SK-N-SH treated with all-trans-retinoic acid at 6 μM for 48 hours (cell line): ENCODE measurements at regions not wholly inside any gene's neighbourhood (a gene's known extent, or its start where the extent isn't known, plus 50 kb on each side); places are given as distances from the start of the nearest gene placed in this dataset.

Source experiments
- ARNTL ChIP-seq: fragments of 450-650 bp; formaldehyde crosslinking; IDR thresholded peaks from 2 replicates; pipeline ENCODE4 v1.5.0; 2020; ENCODE audit warnings: low read depth, mild to moderate bottlenecking, moderate library complexity, borderline replicate concordance
- BACH2 ChIP-seq: fragments of 250-450 bp; sonication (Bioruptor Pico); IDR thresholded peaks from 2 replicates; pipeline ENCODE4 v1.9.0; 2021; ENCODE audit warnings: mild to moderate bottlenecking, borderline replicate concordance
- CSDC2 ChIP-seq: fragments of 250-450 bp; sonication (Bioruptor Pico); IDR thresholded peaks from 2 replicates; pipeline ENCODE4 v1.5.0; 2020; ENCODE audit warnings: mild to moderate bottlenecking, moderate library complexity
- ESRRG ChIP-seq: fragments of 250-450 bp; sonication (Bioruptor Pico); IDR thresholded peaks from 2 replicates; pipeline ENCODE4 v1.6.1; 2021; ENCODE audit warnings: mild to moderate bottlenecking
- GLIS3 ChIP-seq: fragments of 250-450 bp; sonication (Bioruptor Pico); IDR thresholded peaks from 2 replicates; pipeline ENCODE4 v1.5.0; 2020; ENCODE audit warnings: mild to moderate bottlenecking, moderate library complexity
- RARB ChIP-seq: fragments of 250-450 bp; sonication (Bioruptor Pico); IDR thresholded peaks from 2 replicates; pipeline ENCODE4 v1.8.0; 2021; ENCODE audit warnings: mild to moderate bottlenecking, moderate library complexity
- SNAI2 ChIP-seq: fragments of 250-450 bp; sonication (Bioruptor Pico); IDR thresholded peaks from 2 replicates; pipeline ENCODE4 v1.5.0; 2020; ENCODE audit warnings: mild to moderate bottlenecking, moderate library complexity
- TOX ChIP-seq: fragments of 250-450 bp; sonication (Bioruptor Pico); IDR thresholded peaks from 2 replicates; pipeline ENCODE4 v1.8.0; 2021; ENCODE audit warnings: mild to moderate bottlenecking, moderate library complexity, borderline replicate concordance
- ZFP3 ChIP-seq: fragments of 250-450 bp; sonication (Bioruptor Pico); IDR thresholded peaks from 2 replicates; pipeline ENCODE4 v1.5.0; 2020; ENCODE audit warnings: mild to moderate bottlenecking, moderate library complexity
- ZFP30 ChIP-seq: fragments of 450-650 bp; formaldehyde crosslinking; IDR thresholded peaks from 2 replicates; pipeline ENCODE4 v1.5.0; 2022; ENCODE audit warnings: mild to moderate bottlenecking, moderate library complexity
- ZNF8 ChIP-seq: fragments of 450-650 bp; formaldehyde crosslinking; IDR thresholded peaks from 2 replicates; pipeline ENCODE4 v1.5.0; 2020; ENCODE audit warnings: mild to moderate bottlenecking, moderate library complexity
- TF ChIP-seq, protein P1 (sequence below): fragments of 250-450 bp; sonication (Bioruptor Pico); IDR thresholded peaks from 2 replicates; pipeline ENCODE4 v1.5.1; 2021; ENCODE audit warnings: mild to moderate bottlenecking, moderate library complexity
- TF ChIP-seq, protein P2 (sequence below): fragments of 250-450 bp; sonication (Bioruptor Pico); IDR thresholded peaks from 2 replicates; pipeline ENCODE4 v1.8.0; 2021; ENCODE audit warnings: low read depth, mild to moderate bottlenecking, moderate library complexity, borderline replicate concordance
- TF ChIP-seq, protein P3 (sequence below): fragments of 250-450 bp; sonication (Bioruptor Pico); IDR thresholded peaks from 2 replicates; pipeline ENCODE4 v1.8.0; 2020; ENCODE audit warnings: mild to moderate bottlenecking, moderate library complexity, borderline replicate concordance

DNA sequence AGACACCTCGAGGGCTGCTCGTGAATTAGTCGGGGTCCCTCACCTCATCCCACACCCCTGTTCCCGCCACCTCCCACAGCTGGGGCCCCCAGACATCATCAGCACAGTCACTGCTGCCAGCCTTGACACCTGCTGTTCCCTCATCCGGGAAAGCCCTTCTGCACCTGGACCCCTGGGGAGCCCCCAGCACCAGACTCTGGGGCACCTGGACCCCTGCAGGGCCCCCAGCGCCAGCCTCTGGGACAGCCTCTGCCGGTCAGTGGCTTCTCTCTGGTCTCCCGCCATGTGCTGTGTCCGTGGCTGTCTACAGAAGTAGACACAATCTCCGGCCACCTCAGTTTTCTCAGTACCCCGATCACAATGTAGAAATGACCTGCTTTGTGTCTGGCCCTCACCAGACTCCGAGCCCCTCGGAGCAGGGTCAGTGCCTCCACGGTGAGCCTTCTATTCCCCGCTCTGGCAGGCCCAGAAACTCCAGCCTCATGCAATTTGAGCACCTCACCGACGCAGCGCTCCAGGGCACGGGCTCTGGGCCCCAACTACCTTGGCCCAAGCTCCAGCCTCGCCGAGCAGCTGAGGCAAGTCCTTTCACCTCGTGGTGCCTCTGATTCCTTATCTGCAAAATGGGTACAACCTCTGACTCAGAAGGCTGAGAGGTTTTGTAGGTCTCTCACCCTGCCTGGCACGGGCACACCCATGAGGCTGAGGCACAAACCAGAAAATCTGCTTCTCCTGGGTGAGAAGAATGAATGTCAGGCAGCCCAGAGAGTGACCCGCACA is 84.7 kb downstream of the RIPK4 start:
- TF ChIP-seq, protein P1, sequence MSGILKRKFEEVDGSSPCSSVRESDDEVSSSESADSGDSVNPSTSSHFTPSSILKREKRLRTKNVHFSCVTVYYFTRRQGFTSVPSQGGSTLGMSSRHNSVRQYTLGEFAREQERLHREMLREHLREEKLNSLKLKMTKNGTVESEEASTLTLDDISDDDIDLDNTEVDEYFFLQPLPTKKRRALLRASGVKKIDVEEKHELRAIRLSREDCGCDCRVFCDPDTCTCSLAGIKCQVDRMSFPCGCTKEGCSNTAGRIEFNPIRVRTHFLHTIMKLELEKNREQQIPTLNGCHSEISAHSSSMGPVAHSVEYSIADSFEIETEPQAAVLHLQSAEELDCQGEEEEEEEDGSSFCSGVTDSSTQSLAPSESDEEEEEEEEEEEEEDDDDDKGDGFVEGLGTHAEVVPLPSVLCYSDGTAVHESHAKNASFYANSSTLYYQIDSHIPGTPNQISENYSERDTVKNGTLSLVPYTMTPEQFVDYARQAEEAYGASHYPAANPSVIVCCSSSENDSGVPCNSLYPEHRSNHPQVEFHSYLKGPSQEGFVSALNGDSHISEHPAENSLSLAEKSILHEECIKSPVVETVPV (CRISPR knock-in tag), result no peak
- TF ChIP-seq, protein P2, sequence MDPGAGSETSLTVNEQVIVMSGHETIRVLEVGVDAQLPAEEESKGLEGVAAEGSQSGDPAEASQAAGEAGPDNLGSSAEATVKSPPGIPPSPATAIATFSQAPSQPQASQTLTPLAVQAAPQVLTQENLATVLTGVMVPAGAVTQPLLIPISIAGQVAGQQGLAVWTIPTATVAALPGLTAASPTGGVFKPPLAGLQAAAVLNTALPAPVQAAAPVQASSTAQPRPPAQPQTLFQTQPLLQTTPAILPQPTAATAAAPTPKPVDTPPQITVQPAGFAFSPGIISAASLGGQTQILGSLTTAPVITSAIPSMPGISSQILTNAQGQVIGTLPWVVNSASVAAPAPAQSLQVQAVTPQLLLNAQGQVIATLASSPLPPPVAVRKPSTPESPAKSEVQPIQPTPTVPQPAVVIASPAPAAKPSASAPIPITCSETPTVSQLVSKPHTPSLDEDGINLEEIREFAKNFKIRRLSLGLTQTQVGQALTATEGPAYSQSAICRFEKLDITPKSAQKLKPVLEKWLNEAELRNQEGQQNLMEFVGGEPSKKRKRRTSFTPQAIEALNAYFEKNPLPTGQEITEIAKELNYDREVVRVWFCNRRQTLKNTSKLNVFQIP (CRISPR knock-in tag), result no peak
- TF ChIP-seq TOX (no peak), SNAI2 (no peak), ZFP3 (CRISPR knock-in tag) (no peak), ZFP30 (no peak), RARB (CRISPR knock-in tag) (no peak), ZNF8 (no peak), CSDC2 (CRISPR knock-in tag) (no peak), BACH2 (no peak), GLIS3 (no peak), ARNTL (CRISPR knock-in tag) (no peak), ESRRG (no peak)
- TF ChIP-seq, protein P3, sequence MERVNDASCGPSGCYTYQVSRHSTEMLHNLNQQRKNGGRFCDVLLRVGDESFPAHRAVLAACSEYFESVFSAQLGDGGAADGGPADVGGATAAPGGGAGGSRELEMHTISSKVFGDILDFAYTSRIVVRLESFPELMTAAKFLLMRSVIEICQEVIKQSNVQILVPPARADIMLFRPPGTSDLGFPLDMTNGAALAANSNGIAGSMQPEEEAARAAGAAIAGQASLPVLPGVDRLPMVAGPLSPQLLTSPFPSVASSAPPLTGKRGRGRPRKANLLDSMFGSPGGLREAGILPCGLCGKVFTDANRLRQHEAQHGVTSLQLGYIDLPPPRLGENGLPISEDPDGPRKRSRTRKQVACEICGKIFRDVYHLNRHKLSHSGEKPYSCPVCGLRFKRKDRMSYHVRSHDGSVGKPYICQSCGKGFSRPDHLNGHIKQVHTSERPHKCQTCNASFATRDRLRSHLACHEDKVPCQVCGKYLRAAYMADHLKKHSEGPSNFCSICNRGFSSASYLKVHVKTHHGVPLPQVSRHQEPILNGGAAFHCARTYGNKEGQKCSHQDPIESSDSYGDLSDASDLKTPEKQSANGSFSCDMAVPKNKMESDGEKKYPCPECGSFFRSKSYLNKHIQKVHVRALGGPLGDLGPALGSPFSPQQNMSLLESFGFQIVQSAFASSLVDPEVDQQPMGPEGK (CRISPR knock-in tag), result no peak
